RWPE1 (cell line): ENCODE measurements at regions not wholly inside any gene's neighbourhood (a gene's known extent, or its start where the extent isn't known, plus 50 kb on each side); places are given as distances from the start of the nearest gene placed in this dataset.

Experiments used
- CTCF ChIA-PET: fragments of 350-600 bp; sonication (Branson Sonifier 250); formaldehyde crosslinking; extraction: SDS; loops from one replicate; lab custom pipeline; 2021; lab: Yijun Ruan, JAX
- POLR2A ChIA-PET: fragments of 400-600 bp; formaldehyde crosslinking; extraction: SDS; loops from one replicate; lab custom pipeline; 2020; ENCODE audit warnings: antibody characterized with exemption; ENCODE audit not compliant: low non-redundant PET; lab: Yijun Ruan, JAX
- DNase-seq: peaks from one replicate; pipeline ENCODE4 v3.0.0; 2012; ENCODE audit warnings: low spot score
- H3K27ac ChIP-seq: fragments of 450-650 bp; 2 replicates; pipeline ENCODE4 v1.5.1; 2017
- CTCF ChIP-seq: fragments of 450-650 bp; conservative IDR thresholded peaks from 2 replicates; pipeline ENCODE4 v1.5.1; 2017; ENCODE audit warnings: low read depth, mild to moderate bottlenecking

GRCh38 chr1:168372861-168373371, 92.2 kb downstream of the TBX19 start:
- no peak overlapping the region for H3K27ac ChIP-seq
- ChIA-PET CTCF (interaction anchor here (1.0 kb wide), 1 partner anchor 13 kb away, joined by 3 read pairs; no protein-coding TSS in a partner anchor), POLR2A (no interaction called here)
- TF ChIP-seq CTCF = no peak
- DNase-seq = no peak

- no peak for DNase-seq
- CTCF ChIA-PET = no interaction called here
- POLR2A ChIA-PET = no interaction called here
- TF ChIP-seq CTCF = no peak
- H3K27ac ChIP-seq = no peak overlapping the region
Measured at GRCh38 chr1:168372307-168372706, 91.6 kb downstream of the TBX19 start.

GRCh38 chr1:168371477-168371876, 90.8 kb downstream of the TBX19 start:
- TF ChIP-seq CTCF = no peak
- POLR2A ChIA-PET = no interaction called here
- no peak overlapping the region for H3K27ac ChIP-seq
- CTCF ChIA-PET = no interaction called here
- no peak for DNase-seq

GRCh38 chr1:168370586-168370985, 89.9 kb downstream of the TBX19 start:
- POLR2A ChIA-PET = no interaction called here
- DNase-seq = no peak
- no peak overlapping the region for H3K27ac ChIP-seq
- CTCF ChIA-PET = interaction anchor here (0.7 kb wide), 1 partner anchor 10 kb away, joined by 4 read pairs; no protein-coding TSS in a partner anchor
- TF ChIP-seq CTCF = no peak

- ChIA-PET CTCF (interaction anchor here (0.7 kb wide), 1 partner anchor 184 kb away, joined by 3 read pairs; no protein-coding TSS in a partner anchor), POLR2A (no interaction called here)
- no peak for TF ChIP-seq CTCF
Measured at GRCh38 chr1:168369655-168370054, 89.0 kb downstream of the TBX19 start.

GRCh38 chr1:168368131-168368530, 87.5 kb downstream of the TBX19 start:
- ChIA-PET POLR2A (no interaction called here), CTCF (no interaction called here)
- DNase-seq = no peak
- no peak for TF ChIP-seq CTCF
- H3K27ac ChIP-seq = no peak overlapping the region

More at GRCh38 chr1:168369655-168370054, 89.0 kb downstream of the TBX19 start:
- DNase-seq = no peak
- H3K27ac ChIP-seq = no peak overlapping the region
